Loucy (cell line): ENCODE measurements at regions not wholly inside any gene's neighbourhood (a gene's known extent, or its start where the extent isn't known, plus 50 kb on each side); places are given as distances from the start of the nearest gene placed in this dataset.

Source experiments
- EZH2phosphoT487 ChIP-seq: fragments of 200-600 bp; IDR thresholded peaks from 2 replicates; pipeline ENCODE4 v1.6.1; 2018; ENCODE audit warnings: antibody characterized with exemption, mild to moderate bottlenecking, moderate library complexity, borderline replicate concordance
- TF ChIP-seq, protein P1 (sequence below): fragments of 200-600 bp; sonication (generic); conservative IDR thresholded peaks from 2 replicates; pipeline ENCODE4 v1.5.1; 2014; ENCODE audit warnings: mild to moderate bottlenecking, antibody characterized with exemption, low read length

DNA sequence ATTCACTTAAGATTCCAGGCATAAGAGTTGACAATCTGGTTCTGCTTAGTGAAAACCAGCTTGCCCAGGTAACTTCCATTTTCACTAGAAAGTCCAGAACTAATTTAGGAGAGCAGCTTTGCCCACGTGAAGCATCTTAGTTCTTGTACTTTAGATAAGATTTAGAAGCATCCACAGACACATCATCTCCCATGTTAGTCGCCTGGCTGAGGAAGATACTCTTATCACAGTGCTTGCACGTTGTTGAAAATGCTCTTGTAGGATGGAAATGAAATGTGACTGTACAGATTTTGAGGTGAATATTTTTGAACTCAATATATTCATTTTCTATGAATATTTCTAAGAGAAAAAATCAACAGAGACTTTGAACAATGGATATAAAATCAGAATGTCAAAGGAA lies 159.7 kb downstream of the SOCS6 start:
- TF ChIP-seq, protein P1, sequence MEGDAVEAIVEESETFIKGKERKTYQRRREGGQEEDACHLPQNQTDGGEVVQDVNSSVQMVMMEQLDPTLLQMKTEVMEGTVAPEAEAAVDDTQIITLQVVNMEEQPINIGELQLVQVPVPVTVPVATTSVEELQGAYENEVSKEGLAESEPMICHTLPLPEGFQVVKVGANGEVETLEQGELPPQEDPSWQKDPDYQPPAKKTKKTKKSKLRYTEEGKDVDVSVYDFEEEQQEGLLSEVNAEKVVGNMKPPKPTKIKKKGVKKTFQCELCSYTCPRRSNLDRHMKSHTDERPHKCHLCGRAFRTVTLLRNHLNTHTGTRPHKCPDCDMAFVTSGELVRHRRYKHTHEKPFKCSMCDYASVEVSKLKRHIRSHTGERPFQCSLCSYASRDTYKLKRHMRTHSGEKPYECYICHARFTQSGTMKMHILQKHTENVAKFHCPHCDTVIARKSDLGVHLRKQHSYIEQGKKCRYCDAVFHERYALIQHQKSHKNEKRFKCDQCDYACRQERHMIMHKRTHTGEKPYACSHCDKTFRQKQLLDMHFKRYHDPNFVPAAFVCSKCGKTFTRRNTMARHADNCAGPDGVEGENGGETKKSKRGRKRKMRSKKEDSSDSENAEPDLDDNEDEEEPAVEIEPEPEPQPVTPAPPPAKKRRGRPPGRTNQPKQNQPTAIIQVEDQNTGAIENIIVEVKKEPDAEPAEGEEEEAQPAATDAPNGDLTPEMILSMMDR: no peak
- no peak for TF ChIP-seq EZH2phosphoT487
